GM13977 (cell line): ENCODE measurements at regions not wholly inside any gene's neighbourhood (a gene's known extent, or its start where the extent isn't known, plus 50 kb on each side); places are given as distances from the start of the nearest gene placed in this dataset.

ENCODE experiments used
- DNase-seq: peaks from one replicate; pipeline ENCODE4 v3.0.0; 2012; ENCODE audit warnings: low spot score
- CTCF ChIP-seq: IDR thresholded peaks from 2 replicates; pipeline ENCODE4 v1.5.1; 2012; ENCODE audit warnings: mild to moderate bottlenecking, control low read depth; ENCODE audit not compliant: insufficient read depth; ENCODE audit errors: extremely low read depth, missing control alignments
- in situ Hi-C: fragments of 300-500 bp; cut with MboI; formaldehyde crosslinking; loops from one replicate; pipeline ENCODE4 v1.12.0; 2022; ENCODE audit warnings: low sequenced_read_pairs, low pct_unique_long_range_greater_than_20kb, mixed read lengths, inconsistent platforms; ENCODE audit not compliant: unreplicated experiment

- in situ Hi-C loops, result no loop called here
- DNase-seq, result no peak
- no peak for TF ChIP-seq CTCF
Measured at GRCh38 chr12:58615576-58615975, 304.7 kb downstream of the LRIG3 start.

- in situ Hi-C loops, result no loop called here
- DNase-seq, result no peak
- no peak for TF ChIP-seq CTCF
Measured at GRCh38 chr12:58616618-58617017, 303.7 kb downstream of the LRIG3 start.

- TF ChIP-seq CTCF, result no peak
- DNase-seq, result no peak
- in situ Hi-C loops, result no loop called here
Measured at GRCh38 chr12:58621126-58621525, 299.2 kb downstream of the LRIG3 start.

GRCh38 chr12:58629376-58629775 is 290.9 kb downstream of the LRIG3 start:
- in situ Hi-C loops, result no loop called here
- no peak for TF ChIP-seq CTCF
- DNase-seq, result no peak

- in situ Hi-C loops, result no loop called here
- TF ChIP-seq CTCF, result no peak
- DNase-seq, result no peak
Measured at GRCh38 chr12:58633479-58633878, 286.8 kb downstream of the LRIG3 start.

- TF ChIP-seq CTCF, result no peak
- DNase-seq, result no peak
- in situ Hi-C loops, result no loop called here
Measured at GRCh38 chr12:58639318-58639934, 280.9 kb downstream of the LRIG3 start.

- no peak for TF ChIP-seq CTCF
- no peak for DNase-seq
- in situ Hi-C loops, result no loop called here
Measured at GRCh38 chr12:58640314-58640713, 280.0 kb downstream of the LRIG3 start.
